Left cardiac atrium (tissue), 4 donors: ENCODE measurements at regions not wholly inside any gene's neighbourhood (a gene's known extent, or its start where the extent isn't known, plus 50 kb on each side); places are given as distances from the start of the nearest gene placed in this dataset.
"Not testable (repeated sequence)": the region's sequence is repeated elsewhere in the genome, so short reads cannot be mapped to it uniquely, and the experiment has no call there.

Experiments used
- ATAC-seq, 2 donors: fragments of 200-7000 bp; cut with Tn5 transposase; one replicate each; pipeline ENCODE4 v1.9.1; 2020; ENCODE audit warnings: mild to moderate bottlenecking in 2 of 2, moderate library complexity in 2 of 2
- DNase-seq: peaks from one replicate; pipeline ENCODE4 v3.0.0-alpha.2; 2020
- intact Hi-C, 2 donors: fragments of 100-400 bp; cut with DNase I; formaldehyde crosslinking; loops; one replicate each; pipeline versions ENCODE4 v1.14.1 to v1.15.1; 2022 to 2023
- donor health status: DM: no; HTN: yes; CAD: no.
- donor health status: DM: no; HTN: yes; CAD: no; lungs with severe emphysema.
- donor health status: DM: yes; HTN: yes; CAD: no.
- donor health status: Dilated cardiomyopathy.

DNA sequence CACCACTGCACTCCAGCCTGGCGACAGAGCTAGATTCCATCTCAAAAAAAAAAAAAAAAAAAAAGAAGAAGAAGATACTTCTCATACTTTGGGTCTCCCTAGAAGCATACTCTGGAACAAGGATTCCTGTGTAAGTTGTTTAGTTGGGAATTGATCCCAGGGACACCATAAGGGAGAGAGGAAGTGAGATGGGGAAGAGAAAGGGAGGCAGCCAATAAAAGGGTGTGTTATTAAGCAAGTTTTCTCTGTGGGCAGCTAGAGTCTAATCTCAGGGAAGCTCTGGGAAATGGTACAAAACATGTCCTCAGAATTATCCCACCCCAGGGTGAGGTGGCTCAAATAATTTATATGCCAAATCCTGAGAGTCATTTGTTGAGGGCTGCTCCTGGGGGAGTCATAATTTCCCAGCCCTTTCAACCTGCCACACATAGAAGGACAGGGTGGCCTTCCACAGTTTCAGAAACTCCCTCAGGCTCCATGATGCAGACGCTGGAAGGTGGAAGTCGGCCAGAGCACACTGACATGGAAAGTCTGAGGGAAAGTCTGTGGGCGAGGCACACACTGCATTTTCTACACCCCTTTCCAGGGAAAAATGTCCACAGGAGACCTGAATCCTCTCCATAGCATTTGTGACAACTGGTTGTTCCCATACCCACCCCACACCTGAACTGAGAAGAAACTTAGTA, 86.4 kb upstream of the SLC4A7 start:
- peak; percentile 54 for DNase-seq
- ATAC-seq = peak in 1 of 2 donors; percentile 40
- intact Hi-C loops = loop anchor here in 1 of 2 donors (10.0 kb wide), 1 partner anchor 76 kb away; no protein-coding TSS in a partner anchor

DNA sequence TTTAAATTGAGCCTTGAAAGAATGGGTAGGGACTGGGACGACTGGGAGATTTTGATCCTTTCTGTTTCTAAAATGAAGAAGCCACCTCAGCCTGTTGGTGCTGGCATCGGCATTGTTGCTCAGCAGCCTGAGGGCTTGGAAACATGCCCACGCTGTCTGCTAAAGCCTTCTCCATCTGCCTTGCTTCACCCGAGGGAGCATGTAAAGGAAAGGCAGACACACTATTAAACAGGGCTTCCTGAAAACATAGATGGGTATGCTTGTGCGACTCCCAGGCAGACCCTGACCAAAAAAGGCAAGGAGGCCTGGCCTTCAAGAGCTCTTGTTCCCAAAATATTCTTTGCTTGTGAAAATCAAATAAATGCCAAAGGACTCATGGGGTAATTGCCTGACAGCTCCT, 84.2 kb upstream of the SLC4A7 start:
- intact Hi-C loops = no loop called here
- DNase-seq (peak; percentile 69), ATAC-seq (peak; percentile 65 to 68)

DNA sequence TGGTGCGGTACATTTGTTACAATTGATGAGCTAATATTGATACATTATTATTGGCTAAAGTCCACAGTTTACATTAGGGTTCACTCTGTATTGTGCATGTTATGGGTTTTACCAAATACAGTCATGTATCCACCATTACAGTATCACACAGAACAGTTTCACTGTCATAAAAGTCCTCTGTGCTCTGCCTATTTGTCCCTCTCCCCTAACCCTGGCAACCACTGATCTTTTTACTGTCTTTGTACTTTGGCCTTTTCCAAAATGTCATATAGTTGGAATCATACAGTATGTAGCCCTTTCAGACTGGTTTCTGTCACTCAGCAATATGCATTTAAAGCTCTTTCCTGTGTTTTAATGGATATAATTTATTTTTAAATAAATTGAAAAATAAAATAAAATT, 83.1 kb upstream of the SLC4A7 start:
- intact Hi-C loops = no loop called here
- ATAC-seq = no peak
- no peak for DNase-seq

DNA sequence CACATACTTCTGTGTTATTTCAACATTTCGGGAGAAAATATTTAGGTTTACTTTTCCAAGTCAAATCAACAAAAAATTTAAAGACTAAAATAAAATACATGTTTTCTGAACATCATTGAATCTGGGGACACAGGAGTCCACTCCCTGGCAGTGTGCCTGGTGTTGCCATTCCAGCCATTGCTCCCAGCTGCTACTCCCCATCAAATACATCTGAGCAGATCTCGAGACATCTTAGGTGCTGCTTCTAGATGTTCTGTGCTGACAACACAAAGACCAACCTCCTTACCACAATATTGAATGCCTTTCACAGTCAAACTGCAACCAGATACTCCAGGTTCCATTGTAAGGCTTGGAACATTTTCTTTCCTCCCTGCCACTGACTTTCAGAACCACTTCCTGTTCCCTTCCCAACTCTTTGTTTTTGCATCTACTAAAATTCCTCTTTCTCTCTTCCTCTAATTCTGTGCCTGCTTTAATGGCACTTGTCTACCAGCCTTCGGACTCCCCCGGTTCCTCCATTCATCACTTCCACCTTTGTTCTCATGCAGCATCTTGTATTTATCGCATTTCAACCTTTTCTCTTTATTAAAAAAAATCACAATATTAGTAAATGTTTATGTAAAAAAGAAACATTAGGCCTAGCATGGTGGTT, 81.1 kb upstream of the SLC4A7 start:
- intact Hi-C loops = no loop called here
- no peak for ATAC-seq

GRCh38 chr3:27561576-27561975, 77.4 kb upstream of the SLC4A7 start:
- intact Hi-C loops = no loop called here
- DNase-seq = no peak
- no peak for ATAC-seq

More for the DNA sequence above, 81.1 kb upstream of the SLC4A7 start:
- no peak for DNase-seq

GRCh38 chr3:27560484-27561056, 76.4 kb upstream of the SLC4A7 start:
- ATAC-seq (no peak), DNase-seq (no peak)
- intact Hi-C loops = no loop called here

GRCh38 chr3:27559835-27560234, 75.7 kb upstream of the SLC4A7 start:
- intact Hi-C loops = no loop called here
- DNase-seq (peak; percentile 67), ATAC-seq (peak; percentile 86 to 96)

DNA sequence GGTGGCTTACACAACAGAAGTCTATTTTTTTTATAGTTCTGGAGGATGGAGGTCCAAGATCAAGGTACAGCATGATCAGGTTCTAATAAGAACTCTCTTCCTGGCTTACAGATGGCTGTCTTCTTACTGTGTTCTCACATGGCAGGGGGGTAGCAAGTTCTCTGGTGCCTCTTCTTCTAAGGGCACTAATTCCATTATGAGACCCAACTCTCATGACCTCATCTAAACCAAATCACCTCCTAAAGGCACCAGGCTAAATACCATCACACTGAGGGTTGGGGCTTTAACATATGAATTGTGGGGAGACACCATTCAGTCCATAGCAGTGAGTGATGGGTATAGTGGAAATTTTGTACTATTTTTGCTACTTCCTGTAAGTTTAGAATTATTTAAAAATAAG, 75.2 kb upstream of the SLC4A7 start:
- DNase-seq (no peak), ATAC-seq (peak in 1 of 2 donors; percentile 9)
- intact Hi-C loops = no loop called here

- peak in 1 of 2 donors; percentile 11 for ATAC-seq
- intact Hi-C loops = no loop called here
- no peak for DNase-seq
Measured at GRCh38 chr3:27557411-27557810, 73.2 kb upstream of the SLC4A7 start.

- DNase-seq (no peak), ATAC-seq (peak; percentile 55 to 56)
- intact Hi-C loops = no loop called here
Measured at GRCh38 chr3:27556887-27557286, 72.7 kb upstream of the SLC4A7 start.

GRCh38 chr3:27554706-27555105, 70.5 kb upstream of the SLC4A7 start:
- intact Hi-C loops = no loop called here
- peak; percentile 19 to 50 for ATAC-seq
- DNase-seq = no peak

GRCh38 chr3:27553886-27554540, 69.8 kb upstream of the SLC4A7 start:
- intact Hi-C loops = no loop called here
- DNase-seq = no peak
- ATAC-seq = no peak

- intact Hi-C loops, ATAC-seq, DNase-seq: not testable (repeated sequence)
Measured at GRCh38 chr3:27552708-27553107, 68.5 kb upstream of the SLC4A7 start.

GRCh38 chr3:27551413-27551812, 67.2 kb upstream of the SLC4A7 start:
- ATAC-seq, DNase-seq, intact Hi-C loops: not testable (repeated sequence)

GRCh38 chr3:27545061-27545460, 60.9 kb upstream of the SLC4A7 start:
- no peak for ATAC-seq
- DNase-seq = no peak
- intact Hi-C loops = no loop called here

- no peak for DNase-seq
- intact Hi-C loops = no loop called here
- ATAC-seq = peak; percentile 27 to 70
Measured at GRCh38 chr3:27544372-27544865, 60.2 kb upstream of the SLC4A7 start.

DNA sequence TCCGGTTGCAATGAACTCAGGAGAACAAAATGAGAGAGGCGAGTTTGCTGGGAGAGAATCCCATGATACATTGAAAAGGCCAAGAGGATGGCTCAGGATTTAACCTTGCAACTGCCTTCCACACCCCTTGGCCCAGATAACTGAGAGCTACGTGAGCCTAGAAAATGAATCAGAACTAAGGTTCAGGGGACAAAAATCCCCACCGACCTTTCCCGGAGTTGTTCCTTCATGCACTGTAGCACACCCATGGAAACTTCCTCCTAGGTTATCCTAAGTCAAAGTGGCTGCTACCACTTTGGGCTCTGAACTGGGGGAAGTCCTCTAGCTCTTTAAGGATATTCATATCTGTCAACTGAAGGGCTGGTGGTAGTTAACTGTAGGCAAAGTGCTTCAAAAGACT, 58.3 kb upstream of the SLC4A7 start:
- ATAC-seq = no peak

GRCh38 chr3:27540231-27540630, 56.0 kb upstream of the SLC4A7 start:
- no peak for DNase-seq
- intact Hi-C loops = no loop called here

More for the DNA sequence above, 58.3 kb upstream of the SLC4A7 start:
- intact Hi-C loops = no loop called here
- DNase-seq = no peak

GRCh38 chr3:27536491-27536890, 52.3 kb upstream of the SLC4A7 start:
- no peak for ATAC-seq
- no peak for DNase-seq
- intact Hi-C loops = no loop called here

More at GRCh38 chr3:27540231-27540630, 56.0 kb upstream of the SLC4A7 start:
- ATAC-seq = no peak
